Keratinocyte (primary cell): ENCODE measurements at regions not wholly inside any gene's neighbourhood (a gene's known extent, or its start where the extent isn't known, plus 50 kb on each side); places are given as distances from the start of the nearest gene placed in this dataset.
A peak's percentile ranks its signal among the peaks of the same experiment; 100 is the strongest.

Experiments
- EZH2 ChIP-seq: IDR thresholded peaks from one replicate; pipeline ENCODE4 v1.6.1; 2012; ENCODE audit warnings: inconsistent platforms, mild to moderate bottlenecking, low read length, moderate library complexity
- TF ChIP-seq, protein P1 (sequence below), 3 experiments: IDR thresholded peaks in 1 of 3; conservative IDR thresholded peaks in 1 of 3; optimal IDR thresholded peaks in 1 of 3; 2 replicates in 2 of 3; 3 replicates in 1 of 3; pipeline versions ENCODE3 to v1.5.1; 2011; ENCODE audit warnings: low read length in 3 of 3, mild to moderate bottlenecking in 3 of 3, moderate library complexity in 2 of 3, control low read depth in 1 of 3, inconsistent platforms in 1 of 3; ENCODE audit not compliant: insufficient read depth in 2 of 3; ENCODE audit errors: extremely low read depth in 1 of 3

DNA sequence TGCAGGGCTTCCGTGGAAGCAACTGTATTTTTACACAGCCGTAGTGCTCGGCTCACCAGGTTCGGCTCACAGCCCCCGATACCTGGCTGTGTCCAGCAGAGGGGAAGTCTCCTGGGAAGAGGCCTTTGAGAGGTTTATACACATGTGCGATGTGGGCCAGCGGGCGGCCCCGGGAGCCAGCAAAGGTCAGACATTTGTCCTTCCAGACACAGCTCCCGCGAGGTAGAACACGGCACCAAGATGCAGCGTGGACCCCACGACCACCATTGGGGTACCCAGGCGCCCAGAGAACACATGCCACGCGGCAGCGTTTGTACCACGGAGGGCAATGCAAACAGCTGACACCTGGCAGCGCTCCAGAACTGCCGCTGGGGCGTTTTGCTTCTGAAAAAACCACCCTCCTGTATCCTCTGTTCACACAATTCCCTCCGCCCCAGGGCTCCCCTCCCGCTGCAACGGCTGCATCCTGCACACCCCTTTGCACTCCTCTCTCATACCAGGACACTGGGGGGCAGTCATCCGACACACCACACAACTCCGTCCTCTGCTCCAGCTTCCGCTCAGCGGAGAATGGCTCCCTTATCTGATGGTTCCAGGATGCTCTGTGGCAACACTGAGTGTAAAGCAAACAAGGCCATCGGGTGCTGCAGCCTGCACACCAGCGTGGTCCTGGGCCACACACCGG, 235.3 kb downstream of the SYK start:
- TF ChIP-seq, protein P1, sequence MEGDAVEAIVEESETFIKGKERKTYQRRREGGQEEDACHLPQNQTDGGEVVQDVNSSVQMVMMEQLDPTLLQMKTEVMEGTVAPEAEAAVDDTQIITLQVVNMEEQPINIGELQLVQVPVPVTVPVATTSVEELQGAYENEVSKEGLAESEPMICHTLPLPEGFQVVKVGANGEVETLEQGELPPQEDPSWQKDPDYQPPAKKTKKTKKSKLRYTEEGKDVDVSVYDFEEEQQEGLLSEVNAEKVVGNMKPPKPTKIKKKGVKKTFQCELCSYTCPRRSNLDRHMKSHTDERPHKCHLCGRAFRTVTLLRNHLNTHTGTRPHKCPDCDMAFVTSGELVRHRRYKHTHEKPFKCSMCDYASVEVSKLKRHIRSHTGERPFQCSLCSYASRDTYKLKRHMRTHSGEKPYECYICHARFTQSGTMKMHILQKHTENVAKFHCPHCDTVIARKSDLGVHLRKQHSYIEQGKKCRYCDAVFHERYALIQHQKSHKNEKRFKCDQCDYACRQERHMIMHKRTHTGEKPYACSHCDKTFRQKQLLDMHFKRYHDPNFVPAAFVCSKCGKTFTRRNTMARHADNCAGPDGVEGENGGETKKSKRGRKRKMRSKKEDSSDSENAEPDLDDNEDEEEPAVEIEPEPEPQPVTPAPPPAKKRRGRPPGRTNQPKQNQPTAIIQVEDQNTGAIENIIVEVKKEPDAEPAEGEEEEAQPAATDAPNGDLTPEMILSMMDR (optimal IDR thresholded peaks at IDR 0.05 in 1 of 3, IDR thresholded peaks at IDR 0.05 in 1 of 3, conservative IDR thresholded peaks at IDR 0.05 in 1 of 3; ENCODE audit: extremely low read depth in 1 of 3, insufficient read depth in 2 of 3, low read length in 3 of 3) = peak; percentile 33 to 96 (median 67)
- no peak for TF ChIP-seq EZH2
